ENCODE measurements at regions not wholly inside any gene's neighbourhood (a gene's known extent, or its start where the extent isn't known, plus 50 kb on each side); places are given as distances from the start of the nearest gene placed in this dataset.

GRCh38 chr2:147554521-147555107, 290.2 kb upstream of the ACVR2A start:
- TF ChIP-seq ZNF473 (tag by site-specific recombination; IDR thresholded peaks at IDR 0.05) (no peak), BCL6B (tag by site-specific recombination; IDR thresholded peaks at IDR 0.05) (no peak), GFI1B (tag by site-specific recombination; IDR thresholded peaks at IDR 0.05) (no peak), ZNF510 (tag by site-specific recombination; IDR thresholded peaks at IDR 0.05; ENCODE audit: insufficient replicate concordance) (no peak)
- POLR2A ChIA-PET, result no interaction called here
- CTCF ChIA-PET, result no interaction called here
- Histone ChIP-seq H3K4me3 (ENCODE audit: low read depth, low read length) (no peak overlapping the region), H3K4me1 (ENCODE audit: control insufficient read depth, insufficient read depth, low read length) (no peaks in the 10 kb centered on the region), H3K27ac (ENCODE audit: extremely low read depth, low read depth, low read length) (no peak overlapping the region), H3K36me3 (ENCODE audit: control insufficient read depth in 2 of 2, insufficient read depth in 1 of 2, low read length in 2 of 2) (no peaks in the 10 kb centered on the region), H3K9me3 (ENCODE audit: control insufficient read depth, insufficient read depth, low read depth, low read length) (no peaks in the 10 kb centered on the region)

GRCh38 chr2:147553775-147554271, 291.0 kb upstream of the ACVR2A start:
- CTCF ChIA-PET, result no interaction called here
- POLR2A ChIA-PET, result no interaction called here
- no peaks in the 10 kb centered on the region for H3K9me3 ChIP-seq (ENCODE audit: control insufficient read depth, insufficient read depth, low read depth, low read length)
- H3K4me3 ChIP-seq (ENCODE audit: low read depth, low read length), result no peak overlapping the region
- TF ChIP-seq ZNF426 (tag by site-specific recombination; IDR thresholded peaks at IDR 0.05) (no peak), ZNF18 (tag by site-specific recombination; IDR thresholded peaks at IDR 0.05) (no peak), ZNF266 (tag by site-specific recombination; IDR thresholded peaks at IDR 0.05; ENCODE audit: low read depth) (no peak)
- H3K27ac ChIP-seq (ENCODE audit: extremely low read depth, low read depth, low read length), result no peak overlapping the region
- H3K36me3 ChIP-seq (ENCODE audit: control insufficient read depth in 2 of 2, insufficient read depth in 1 of 2, low read length in 2 of 2), result no peaks in the 10 kb centered on the region
- H3K4me1 ChIP-seq (ENCODE audit: control insufficient read depth, insufficient read depth, low read length), result no peaks in the 10 kb centered on the region

GRCh38 chr2:147550995-147551731, 293.7 kb upstream of the ACVR2A start:
- ChIA-PET CTCF (no interaction called here), POLR2A (no interaction called here)
- Histone ChIP-seq H3K27ac (ENCODE audit: extremely low read depth, low read depth, low read length) (no peak overlapping the region), H3K9me3 (ENCODE audit: control insufficient read depth, insufficient read depth, low read depth, low read length) (no peaks in the 10 kb centered on the region), H3K4me3 (ENCODE audit: low read depth, low read length) (no peak overlapping the region), H3K36me3 (ENCODE audit: control insufficient read depth in 2 of 2, insufficient read depth in 1 of 2, low read length in 2 of 2) (no peaks in the 10 kb centered on the region), H3K4me1 (ENCODE audit: control insufficient read depth, insufficient read depth, low read length) (no peaks in the 10 kb centered on the region)
- TF ChIP-seq ZNF10 (tag by site-specific recombination; IDR thresholded peaks at IDR 0.05), result no peak
- no peak for TF ChIP-seq ZNF521 (tag by site-specific recombination; IDR thresholded peaks at IDR 0.05)

GRCh38 chr2:147549054-147549453, 295.8 kb upstream of the ACVR2A start:
- CTCF ChIA-PET, result no interaction called here
- POLR2A ChIA-PET, result no interaction called here
- no peak for TF ChIP-seq REPIN1 (tag by site-specific recombination; IDR thresholded peaks at IDR 0.05; ENCODE audit: low read depth)
- no peaks in the 10 kb centered on the region for H3K9me3 ChIP-seq (ENCODE audit: control insufficient read depth, insufficient read depth, low read depth, low read length)
- H3K4me1 ChIP-seq (ENCODE audit: control insufficient read depth, insufficient read depth, low read length), result no peaks in the 10 kb centered on the region
- H3K4me3 ChIP-seq (ENCODE audit: low read depth, low read length), result no peak overlapping the region
- H3K27ac ChIP-seq (ENCODE audit: extremely low read depth, low read depth, low read length), result no peak overlapping the region
- no peaks in the 10 kb centered on the region for H3K36me3 ChIP-seq (ENCODE audit: control insufficient read depth in 2 of 2, insufficient read depth in 1 of 2, low read length in 2 of 2)

- no peaks in the 10 kb centered on the region for H3K9me3 ChIP-seq (ENCODE audit: control insufficient read depth, insufficient read depth, low read depth, low read length)
- H3K36me3 ChIP-seq (ENCODE audit: control insufficient read depth in 2 of 2, insufficient read depth in 1 of 2, low read length in 2 of 2), result no peaks in the 10 kb centered on the region
- H3K4me3 ChIP-seq (ENCODE audit: low read depth, low read length), result no peak overlapping the region
- POLR2A ChIA-PET, result no interaction called here
- H3K4me1 ChIP-seq (ENCODE audit: control insufficient read depth, insufficient read depth, low read length), result no peaks in the 10 kb centered on the region
- no peak overlapping the region for H3K27ac ChIP-seq (ENCODE audit: extremely low read depth, low read depth, low read length)
- CTCF ChIA-PET, result no interaction called here
- TF ChIP-seq ZNF843 (tag by site-specific recombination; IDR thresholded peaks at IDR 0.05) (no peak), YY2 (tag by site-specific recombination; IDR thresholded peaks at IDR 0.05) (no peak), ZBTB48 (tag by site-specific recombination; IDR thresholded peaks at IDR 0.05) (no peak), ZBTB8A (tag by site-specific recombination; IDR thresholded peaks at IDR 0.05) (no peak), ZNF155 (tag by site-specific recombination; IDR thresholded peaks at IDR 0.05) (no peak), ZBTB26 (tag by site-specific recombination; optimal IDR thresholded peaks at IDR 0.05) (no peak), ZNF596 (tag by site-specific recombination; IDR thresholded peaks at IDR 0.05) (no peak), GLIS1 (tag by site-specific recombination; IDR thresholded peaks at IDR 0.05) (no peak), ZNF140 (tag by site-specific recombination; IDR thresholded peaks at IDR 0.05) (no peak), TRIM28 (IDR thresholded peaks at IDR 0.05; ENCODE audit: borderline replicate concordance, low read length) (no peak), ZNF324 (tag by site-specific recombination; IDR thresholded peaks at IDR 0.05) (no peak), TCF7L2 (IDR thresholded peaks at IDR 0.05; ENCODE audit: borderline replicate concordance, low read depth, low read length) (no peak)
Measured at GRCh38 chr2:147548451-147548850, 296.4 kb upstream of the ACVR2A start.

All from HEK293 (cell line).